Lung microvascular endothelial cell (primary cell): ENCODE measurements at regions not wholly inside any gene's neighbourhood (a gene's known extent, or its start where the extent isn't known, plus 50 kb on each side); places are given as distances from the start of the nearest gene placed in this dataset.
A peak's percentile ranks its signal among the peaks of the same experiment; 100 is the strongest.
"Not testable (repeated sequence)": the region's sequence is repeated elsewhere in the genome, so short reads cannot be mapped to it uniquely, and the experiment has no call there.

Experiments
- DNase-seq, 2 donors: peaks; one replicate each; pipeline versions ENCODE4 v3.0.0 to v3.0.0-alpha.2; 2010; ENCODE audit warnings: low read depth in 2 of 2

DNA sequence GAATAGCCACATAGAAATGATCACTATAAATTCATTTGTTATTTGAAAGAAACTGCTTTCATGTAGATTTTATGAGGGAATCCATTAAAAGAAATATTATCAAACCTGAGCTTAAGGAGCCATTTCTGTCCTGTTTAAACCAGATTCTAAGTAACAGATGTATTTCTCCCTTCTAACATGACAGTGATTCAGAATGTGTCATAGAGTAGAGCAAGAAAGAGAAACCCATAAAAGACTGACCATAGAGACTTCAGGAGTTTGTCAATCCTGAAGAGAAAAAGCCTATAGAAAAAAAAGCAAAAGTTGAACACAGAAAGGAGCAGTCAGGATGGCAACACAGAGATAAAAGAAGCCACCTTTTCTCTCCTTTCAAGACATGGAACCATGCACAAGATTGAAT is 390.6 kb downstream of the PRIM2 start:
- peak in 1 of 2 donors; percentile 12 for DNase-seq

DNA sequence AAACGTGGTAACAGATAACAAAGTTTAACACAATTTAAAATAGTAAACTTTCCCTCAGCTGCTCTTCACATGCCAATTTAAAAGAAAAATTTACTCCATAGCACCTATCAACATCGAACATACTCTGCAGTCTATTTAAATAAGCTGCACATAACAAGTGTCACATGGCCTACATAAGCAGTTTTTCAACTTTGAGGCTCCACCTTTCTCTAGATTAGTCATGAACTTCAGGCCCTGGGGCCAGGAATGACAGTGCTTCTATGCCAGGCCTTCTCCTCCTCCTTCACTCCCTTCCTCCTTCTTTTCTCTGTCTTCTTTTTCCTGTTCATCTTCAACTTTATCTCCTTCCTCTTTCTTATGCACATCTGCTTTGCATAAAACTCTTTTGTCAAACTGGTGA is 405.1 kb downstream of the PRIM2 start:
- DNase-seq: not testable (repeated sequence)

DNA sequence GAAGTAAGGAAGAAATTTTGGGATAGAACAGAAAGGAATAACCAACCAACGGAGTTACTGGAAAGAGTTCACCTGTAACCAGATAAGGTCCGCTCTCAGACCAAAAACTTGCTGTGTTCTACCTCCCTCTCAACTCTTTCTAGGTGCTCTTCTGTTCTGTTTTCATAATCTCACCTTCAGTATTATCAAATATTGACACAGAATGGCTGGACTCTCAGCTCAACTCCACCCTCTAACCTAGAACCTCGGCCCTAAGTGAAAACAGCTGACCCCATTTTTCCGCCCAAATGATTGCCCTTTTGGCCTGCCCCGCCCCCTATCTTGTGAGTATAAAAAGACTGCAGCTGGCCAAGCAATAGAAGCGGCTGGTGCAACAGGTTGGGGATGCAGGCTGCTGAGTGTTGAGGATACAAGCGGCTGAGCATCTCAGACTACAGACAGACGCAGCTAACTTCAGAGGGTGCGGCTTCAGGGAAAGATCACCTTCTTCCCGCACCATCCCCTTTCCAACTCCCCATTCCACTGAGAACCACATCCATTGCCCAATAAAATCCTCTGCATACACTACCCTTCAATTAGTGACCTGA is 406.5 kb downstream of the PRIM2 start:
- DNase-seq: not testable (repeated sequence)

DNA sequence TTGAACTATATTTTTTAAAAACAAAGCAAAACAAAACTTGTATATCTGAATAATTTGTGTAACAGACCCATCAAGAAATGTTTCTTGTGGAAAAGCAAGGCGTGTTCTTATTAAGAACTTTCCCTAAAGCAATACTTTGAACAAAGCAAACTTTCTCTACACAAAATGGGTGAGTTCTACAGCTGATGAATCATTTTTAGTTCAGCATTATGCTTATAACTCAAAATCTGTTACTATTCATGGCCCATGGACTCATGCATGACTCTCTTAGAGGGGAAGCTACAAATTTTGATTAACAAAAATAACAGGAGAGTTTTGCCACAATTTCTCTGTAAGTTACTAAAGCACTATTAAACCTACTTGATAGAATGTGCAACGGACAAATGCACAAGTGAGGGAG is 412.0 kb downstream of the PRIM2 start:
- not testable (repeated sequence) for DNase-seq

- not testable (repeated sequence) for DNase-seq
Measured at GRCh38 chr6:57730726-57731125, 413.3 kb downstream of the PRIM2 start.

DNA sequence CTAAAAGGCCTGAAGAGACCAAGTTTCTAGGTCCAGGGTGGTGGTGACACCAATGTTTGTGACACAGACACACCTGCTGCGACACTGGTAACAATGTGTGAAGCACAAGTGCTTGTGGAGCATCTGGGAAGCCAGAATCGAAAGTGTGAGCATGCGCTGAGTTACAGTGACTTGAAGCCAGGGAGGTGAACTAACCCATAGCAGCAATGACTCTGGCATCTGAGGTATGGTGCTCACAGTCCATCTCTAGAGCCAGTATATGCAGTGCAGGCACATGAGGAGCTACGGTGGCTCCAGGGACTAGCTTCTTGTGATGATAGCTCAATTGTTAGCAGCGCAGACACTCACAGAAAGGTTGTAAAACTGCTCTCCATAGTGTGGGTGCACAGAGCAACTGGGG is 430.3 kb downstream of the PRIM2 start:
- not testable (repeated sequence) for DNase-seq

DNA sequence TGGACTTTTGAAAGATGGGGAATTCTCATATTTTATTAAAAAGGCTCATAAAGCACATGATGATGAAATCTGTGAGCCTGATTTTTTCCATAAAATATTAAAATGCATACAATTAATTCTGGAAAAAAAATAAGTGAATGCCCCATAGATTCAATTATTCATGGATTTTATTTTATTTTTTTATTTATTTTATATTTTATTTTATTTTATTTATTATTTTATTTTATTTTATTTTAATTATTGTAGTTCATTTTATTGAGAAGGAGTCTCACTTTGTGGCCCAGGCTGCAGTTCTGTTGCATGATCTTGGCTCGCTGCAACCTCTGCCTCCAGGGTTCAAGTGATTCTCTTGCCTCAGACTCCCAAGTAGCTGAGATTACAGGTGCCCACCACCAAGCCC is 442.4 kb downstream of the PRIM2 start:
- DNase-seq: not testable (repeated sequence)

GRCh38 chr6:57792720-57793397 is 475.4 kb downstream of the PRIM2 start:
- DNase-seq: not testable (repeated sequence)

DNA sequence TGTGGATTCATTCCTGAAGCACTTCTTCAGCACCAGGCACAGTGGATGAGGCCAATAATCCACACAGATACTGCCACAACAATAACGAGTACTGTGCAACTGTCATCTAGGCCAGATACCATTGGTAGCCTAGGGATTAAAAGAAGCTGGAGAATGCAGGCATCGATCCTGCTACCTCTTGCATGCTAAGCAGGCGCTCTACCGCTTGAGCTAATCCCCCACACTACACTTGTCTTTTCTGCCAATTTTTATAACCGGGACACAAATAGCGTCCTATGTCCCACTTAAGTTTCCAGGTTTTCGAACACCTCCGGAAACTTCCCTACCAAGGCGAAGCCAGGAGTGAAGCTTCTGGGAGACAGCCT is 475.9 kb downstream of the PRIM2 start:
- not testable (repeated sequence) for DNase-seq

DNA sequence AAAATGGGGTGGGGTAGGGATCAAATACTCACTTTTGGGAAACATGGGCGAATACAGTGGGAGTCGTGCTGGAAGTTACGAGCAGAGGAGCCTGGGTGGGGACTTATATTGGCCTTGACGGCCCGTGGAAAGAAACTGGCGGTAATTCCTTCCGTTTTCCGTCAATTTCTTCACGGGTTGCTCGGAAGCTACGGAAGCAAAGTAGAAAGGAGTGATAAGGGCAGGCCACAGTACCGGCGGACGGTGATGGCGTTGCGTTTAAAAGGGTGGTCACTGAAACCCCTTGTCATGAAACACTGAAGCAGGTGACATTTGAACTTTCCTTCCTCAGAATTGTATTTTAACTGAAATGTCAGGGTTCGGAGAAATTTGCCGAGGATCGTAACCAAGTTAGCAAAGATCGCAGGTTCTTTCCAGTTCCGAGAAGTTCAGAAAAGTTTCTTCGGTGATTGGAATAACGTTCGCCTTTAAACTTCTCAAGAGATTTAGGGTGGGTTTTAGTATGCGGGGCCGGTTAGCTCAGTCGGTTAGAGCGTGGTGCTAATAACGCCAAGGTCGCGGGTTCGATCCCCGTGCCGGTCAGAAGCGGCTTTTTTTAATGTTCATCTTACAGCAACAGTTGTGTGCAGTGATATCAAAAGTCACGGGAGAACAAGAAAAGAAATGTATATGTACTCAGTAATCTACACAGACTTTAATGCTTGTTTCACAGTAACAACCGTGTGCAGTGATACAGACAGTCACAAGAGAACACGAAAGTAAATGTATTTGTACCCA is 482.5 kb downstream of the PRIM2 start:
- peak in 1 of 2 donors; percentile 41 for DNase-seq

DNA sequence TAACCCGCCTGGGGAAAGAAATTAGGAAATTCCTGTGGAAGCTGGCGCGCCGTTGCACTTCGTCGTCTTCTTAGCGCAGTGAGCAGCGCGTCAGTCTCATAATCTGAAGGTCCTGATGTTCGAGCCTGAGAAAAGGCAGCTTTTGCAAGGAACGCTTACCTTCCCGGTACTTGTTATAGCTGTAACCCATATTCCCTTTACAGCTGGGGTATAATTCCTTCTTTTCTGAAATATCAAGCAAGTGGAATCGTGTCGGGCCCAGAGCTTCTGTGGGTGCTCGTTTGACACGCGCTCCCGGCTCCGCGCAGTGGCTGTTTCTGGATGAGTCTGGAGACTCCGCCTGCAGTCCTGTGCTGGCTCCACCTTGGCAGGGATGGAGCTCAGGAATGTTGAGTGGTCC is 491.2 kb downstream of the PRIM2 start:
- not testable (repeated sequence) for DNase-seq

DNA sequence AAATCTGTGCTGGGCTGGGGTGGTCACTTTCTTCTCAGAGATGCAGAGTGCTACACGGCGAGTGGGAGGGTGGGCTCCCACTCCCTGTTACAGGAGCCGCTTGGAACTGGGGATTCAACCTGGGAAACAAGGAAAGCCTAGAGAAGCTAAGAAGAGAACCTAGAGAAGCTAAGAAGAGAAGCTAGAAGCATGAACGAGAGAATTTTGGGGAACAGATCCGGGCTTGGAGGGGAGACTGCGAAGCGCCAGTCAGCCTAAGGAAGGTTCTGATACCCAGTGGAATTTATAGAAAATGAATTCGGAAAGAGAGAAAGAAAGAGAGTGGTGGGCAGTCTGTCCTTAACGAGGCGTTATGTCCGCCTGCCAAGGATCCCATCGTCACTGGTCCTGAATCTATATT is 492.0 kb downstream of the PRIM2 start:
- DNase-seq: not testable (repeated sequence)

DNA sequence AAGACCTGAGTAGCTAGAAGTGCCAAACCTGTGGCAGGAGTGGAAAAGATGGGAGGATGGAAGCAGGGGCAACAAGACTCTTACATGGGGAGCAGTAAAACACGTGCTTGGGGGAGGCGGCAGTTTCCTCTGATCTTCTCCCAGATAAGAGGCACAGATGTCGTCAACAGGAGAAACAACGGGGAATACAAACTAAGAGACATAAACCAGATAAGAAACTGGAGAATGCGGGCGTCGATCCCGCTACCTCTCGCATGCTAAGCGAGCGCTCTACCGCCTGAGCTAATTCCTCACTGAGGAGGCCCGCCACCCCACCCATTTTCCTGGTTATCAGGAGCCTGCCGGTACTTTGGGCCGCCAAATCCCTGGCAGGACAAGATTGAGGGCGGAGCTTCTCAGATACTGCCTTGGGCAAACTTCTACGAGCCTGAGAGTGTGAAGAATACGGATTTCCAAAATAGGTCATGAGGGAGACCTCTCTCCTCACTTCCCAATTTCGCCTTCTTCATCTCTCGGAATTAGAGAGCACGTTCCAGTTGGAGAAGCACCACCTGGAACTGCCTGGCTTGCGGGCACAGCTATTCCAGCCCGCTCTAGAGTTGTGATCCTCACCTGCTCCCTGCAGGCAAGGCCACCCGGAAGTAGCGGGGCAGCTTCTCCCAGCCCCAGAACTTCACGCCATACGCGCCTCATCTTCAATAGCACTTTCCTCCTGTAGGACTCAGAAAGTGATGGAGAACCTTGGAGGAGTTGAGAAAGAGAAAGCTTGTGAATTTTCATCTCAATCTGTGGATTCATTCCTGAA is 496.0 kb downstream of the PRIM2 start:
- not testable (repeated sequence) for DNase-seq

DNA sequence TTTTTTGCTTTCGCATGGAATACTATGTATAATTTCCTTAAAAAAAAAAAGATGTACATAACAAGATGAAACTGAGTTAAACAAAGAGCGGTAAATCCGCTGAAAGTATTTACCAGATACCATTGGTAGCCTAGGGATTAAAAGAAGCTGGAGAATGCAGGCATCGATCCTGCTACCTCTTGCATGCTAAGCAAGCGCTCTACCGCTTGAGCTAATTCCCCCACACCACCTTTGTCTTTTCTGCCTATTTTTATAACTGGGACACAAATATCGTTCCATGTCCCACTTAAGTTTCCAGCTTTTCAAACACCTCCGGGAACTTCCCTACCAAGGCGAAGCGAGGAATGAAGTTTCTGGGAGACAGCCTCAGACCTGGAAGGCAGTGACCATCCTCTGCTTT is 498.4 kb downstream of the PRIM2 start:
- not testable (repeated sequence) for DNase-seq

- DNase-seq: not testable (repeated sequence)
Measured at GRCh38 chr6:57821325-57821724, 503.9 kb downstream of the PRIM2 start.

- DNase-seq: not testable (repeated sequence)
Measured at GRCh38 chr6:57822448-57822847, 505.0 kb downstream of the PRIM2 start.

- DNase-seq: no peak
Measured at GRCh38 chr6:57822896-57823358, 505.5 kb downstream of the PRIM2 start.

- DNase-seq: not testable (repeated sequence)
Measured at GRCh38 chr6:57837622-57838209, 520.3 kb downstream of the PRIM2 start.

- not testable (repeated sequence) for DNase-seq
Measured at GRCh38 chr6:57841551-57841950, 524.1 kb downstream of the PRIM2 start.

GRCh38 chr6:57853745-57854407 is 536.4 kb downstream of the PRIM2 start:
- DNase-seq: peak; percentile 0 to 4
